GM21390 (cell line): ENCODE measurements at regions not wholly inside any gene's neighbourhood (a gene's known extent, or its start where the extent isn't known, plus 50 kb on each side); places are given as distances from the start of the nearest gene placed in this dataset.
A peak's percentile ranks its signal among the peaks of the same experiment; 100 is the strongest.

ENCODE experiments used
- ATAC-seq: cut with Tn5 transposase; IDR thresholded peaks from one replicate; pipeline ENCODE4 v1.9.1; 2021; ENCODE audit not compliant: unreplicated experiment

DNA sequence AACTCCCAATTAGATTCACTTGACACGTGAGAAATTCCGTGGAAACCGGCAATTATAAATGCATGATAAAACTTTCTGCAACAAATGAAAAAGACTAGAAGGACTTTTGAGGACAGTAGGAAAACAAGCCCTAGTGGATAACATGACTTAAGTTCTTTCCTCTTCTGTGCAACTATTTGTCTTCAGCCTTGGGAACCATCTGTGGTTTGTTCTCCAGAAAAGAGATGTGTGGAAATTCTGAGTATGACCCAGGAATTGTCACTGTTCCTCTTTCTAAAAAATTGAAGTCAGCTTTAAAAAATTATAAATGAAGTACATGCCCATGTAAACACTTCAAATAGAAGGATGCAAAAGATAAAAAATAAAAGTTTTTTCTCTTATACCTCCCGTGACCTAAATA, 128.6 kb upstream of the SVIL start:
- no peak for ATAC-seq

GRCh38 chr10:29761916-29762315, 127.1 kb upstream of the SVIL start:
- no peak for ATAC-seq

DNA sequence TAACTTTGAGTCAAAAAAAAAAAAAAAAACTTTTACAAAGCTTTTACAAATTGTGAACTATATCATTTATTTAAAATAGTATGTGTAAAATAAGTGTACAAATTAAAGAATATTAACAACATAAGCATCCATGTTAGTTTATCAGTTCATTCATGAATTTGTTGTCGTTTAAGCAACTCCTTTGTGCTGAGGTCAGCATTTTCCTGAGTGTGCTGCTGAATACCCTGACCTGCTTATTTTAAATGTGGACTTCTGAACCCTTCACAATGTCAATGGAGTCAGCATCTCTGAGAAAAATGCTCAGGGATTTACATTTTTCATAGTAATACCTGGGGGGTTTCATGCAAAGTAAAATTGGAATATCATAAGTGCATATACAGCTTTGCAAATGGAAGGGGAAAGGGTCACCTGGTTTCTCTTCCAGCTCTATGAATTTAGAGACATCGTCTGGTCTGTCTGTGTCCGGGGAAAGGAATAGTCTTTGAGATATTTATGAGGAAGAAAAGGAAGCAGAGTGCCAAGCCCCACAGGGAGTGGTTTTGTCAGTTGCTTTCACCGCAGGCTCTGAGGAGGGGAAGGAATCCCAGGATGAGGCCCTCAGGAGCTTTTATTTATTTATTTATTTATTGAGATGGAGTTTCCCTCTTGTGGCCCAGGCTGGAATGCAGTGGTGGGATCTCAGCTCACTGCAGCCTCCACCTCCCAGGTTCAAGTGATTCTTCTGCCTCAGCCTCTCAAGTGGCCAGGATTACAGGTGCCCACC, 125.5 kb upstream of the SVIL start:
- ATAC-seq, result no peak

- ATAC-seq, result no peak
These were observed 123.0 kb upstream of the SVIL start for GRCh38 chr10:29757551-29758297.

- ATAC-seq, result no peak
These were observed 121.7 kb upstream of the SVIL start for GRCh38 chr10:29756451-29756850.

DNA sequence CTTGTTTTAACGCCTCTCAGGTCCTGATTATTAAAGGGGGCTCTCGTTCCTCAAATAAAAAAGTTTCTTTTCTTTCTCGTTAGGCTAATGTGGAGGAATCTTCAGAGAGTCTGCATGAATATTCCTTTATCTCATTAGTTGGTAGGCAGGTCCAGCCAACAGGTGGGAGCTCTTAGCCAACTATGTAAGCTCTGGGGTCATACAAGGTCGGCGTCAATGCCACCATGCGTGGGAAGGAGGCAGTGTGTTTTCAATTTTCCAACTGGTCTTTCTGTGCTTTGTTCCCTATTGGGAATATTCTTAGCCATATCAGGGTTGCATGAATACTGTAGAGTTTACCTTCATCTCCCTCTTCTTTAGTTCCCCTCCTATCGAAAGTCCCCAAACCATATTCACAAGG, 118.5 kb upstream of the SVIL start:
- no peak for ATAC-seq

DNA sequence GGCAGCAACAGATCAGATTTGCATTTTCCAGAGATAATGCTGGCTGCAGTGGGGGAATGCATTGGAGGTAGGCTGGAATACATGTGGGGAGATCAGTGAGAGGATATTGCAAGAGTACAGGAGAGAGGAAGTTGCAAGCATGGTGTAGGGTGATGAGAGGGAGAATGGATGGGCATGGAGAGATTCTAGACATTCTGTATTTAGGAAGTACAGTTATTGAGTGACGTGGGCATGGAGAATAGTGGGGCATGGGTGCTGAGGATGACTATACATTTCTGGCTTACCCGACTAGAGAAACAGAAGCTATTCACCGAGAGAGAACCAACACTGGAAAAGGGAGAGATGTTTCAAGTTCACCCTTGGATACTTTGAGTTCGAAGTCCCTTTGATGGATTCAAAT, 116.9 kb upstream of the SVIL start:
- ATAC-seq, result no peak

- ATAC-seq, result no peak
These were observed 116.5 kb upstream of the SVIL start for GRCh38 chr10:29751240-29751639.

GRCh38 chr10:29749150-29749549, 114.4 kb upstream of the SVIL start:
- no peak for ATAC-seq

- no peak for ATAC-seq
These were observed 113.4 kb upstream of the SVIL start for GRCh38 chr10:29748109-29748650.

DNA sequence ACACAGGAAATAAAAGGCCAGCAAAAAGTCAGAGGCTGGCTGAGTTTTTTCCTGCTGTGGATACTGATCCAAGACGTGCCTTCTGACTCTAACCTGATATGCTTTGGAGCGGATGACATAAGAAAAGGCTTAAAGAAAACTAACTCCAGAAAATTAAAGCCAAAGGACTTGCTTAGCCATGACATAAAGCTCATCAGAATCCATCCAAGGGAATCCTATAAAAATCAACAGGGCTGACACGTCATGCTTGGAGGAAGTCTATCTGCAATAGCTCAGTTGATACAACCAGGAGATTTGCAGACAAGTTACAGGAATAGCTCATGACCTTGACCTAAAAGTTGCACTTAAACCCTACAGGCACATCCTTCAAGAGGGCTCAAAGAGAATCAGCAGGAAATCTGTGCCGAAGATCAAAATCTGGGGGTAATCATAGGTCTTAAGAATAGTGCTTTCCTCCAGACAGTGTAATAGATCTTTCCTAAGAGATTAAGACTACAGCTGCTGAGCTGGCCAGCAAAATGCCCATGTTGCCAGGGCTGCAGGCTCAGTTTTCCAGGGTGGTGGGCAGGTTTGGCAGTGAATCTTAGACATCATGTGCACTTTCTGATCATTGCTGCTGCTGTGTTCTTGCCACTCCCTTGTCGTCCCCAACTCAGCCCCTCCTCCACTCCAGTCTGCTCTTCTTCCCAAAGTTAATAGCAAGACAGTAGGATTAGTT, 111.5 kb upstream of the SVIL start:
- ATAC-seq, result no peak

GRCh38 chr10:29740981-29741545, 106.3 kb upstream of the SVIL start:
- no peak for ATAC-seq

GRCh38 chr10:29738341-29738740, 103.6 kb upstream of the SVIL start:
- no peak for ATAC-seq

GRCh38 chr10:29737074-29737593, 102.4 kb upstream of the SVIL start:
- no peak for ATAC-seq

GRCh38 chr10:29736366-29737073, 101.7 kb upstream of the SVIL start:
- ATAC-seq, result no peak

DNA sequence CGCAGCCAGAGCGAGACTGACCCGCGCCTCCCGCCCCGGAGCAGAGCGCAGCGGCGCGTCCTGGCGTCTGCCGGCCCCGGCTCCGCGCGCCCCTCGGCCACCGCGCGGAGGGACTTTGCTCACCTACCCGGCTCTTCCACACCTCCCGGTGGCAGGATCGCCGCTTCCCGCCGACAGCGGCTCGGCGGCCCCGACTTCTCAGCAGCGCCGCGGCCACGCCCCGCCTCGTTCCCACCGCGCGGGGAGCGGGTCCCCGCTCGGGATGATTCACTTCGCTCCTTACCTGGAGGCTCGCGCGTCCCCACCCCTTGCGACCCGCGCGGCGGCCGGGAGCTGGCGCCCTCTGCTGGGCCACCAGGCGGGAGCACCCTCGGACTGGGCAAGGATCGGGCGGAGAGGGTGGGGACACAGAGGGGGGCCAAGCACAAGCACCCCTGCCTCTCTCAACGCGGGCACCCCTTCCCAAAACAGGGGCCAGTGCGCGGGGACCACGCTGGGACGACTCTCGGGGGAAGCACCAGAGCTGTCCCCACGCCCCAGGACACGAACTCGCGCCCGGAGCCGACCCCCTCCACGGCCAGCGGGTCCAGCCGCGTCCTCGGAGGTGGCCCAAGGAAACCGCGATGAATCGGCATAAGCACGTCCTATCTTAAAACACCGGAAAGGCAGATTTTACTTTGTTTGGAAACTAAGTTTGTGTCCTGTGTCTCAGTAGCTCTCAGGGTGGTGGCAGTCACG, 101.0 kb upstream of the SVIL start:
- peak; percentile 87 for ATAC-seq

GRCh38 chr10:29734962-29735627, 100.3 kb upstream of the SVIL start:
- peak; percentile 45 for ATAC-seq

- ATAC-seq, result no peak
These were observed 99.8 kb upstream of the SVIL start for GRCh38 chr10:29734640-29734961.

GRCh38 chr10:29733323-29733722, 98.6 kb upstream of the SVIL start:
- ATAC-seq, result no peak
